ENCODE measurements at regions not wholly inside any gene's neighbourhood (a gene's known extent, or its start where the extent isn't known, plus 50 kb on each side); places are given as distances from the start of the nearest gene placed in this dataset.

GRCh38 chr16:22683730-22684573 is 130.0 kb upstream of the HS3ST2 start:
- TF ChIP-seq, protein P1, sequence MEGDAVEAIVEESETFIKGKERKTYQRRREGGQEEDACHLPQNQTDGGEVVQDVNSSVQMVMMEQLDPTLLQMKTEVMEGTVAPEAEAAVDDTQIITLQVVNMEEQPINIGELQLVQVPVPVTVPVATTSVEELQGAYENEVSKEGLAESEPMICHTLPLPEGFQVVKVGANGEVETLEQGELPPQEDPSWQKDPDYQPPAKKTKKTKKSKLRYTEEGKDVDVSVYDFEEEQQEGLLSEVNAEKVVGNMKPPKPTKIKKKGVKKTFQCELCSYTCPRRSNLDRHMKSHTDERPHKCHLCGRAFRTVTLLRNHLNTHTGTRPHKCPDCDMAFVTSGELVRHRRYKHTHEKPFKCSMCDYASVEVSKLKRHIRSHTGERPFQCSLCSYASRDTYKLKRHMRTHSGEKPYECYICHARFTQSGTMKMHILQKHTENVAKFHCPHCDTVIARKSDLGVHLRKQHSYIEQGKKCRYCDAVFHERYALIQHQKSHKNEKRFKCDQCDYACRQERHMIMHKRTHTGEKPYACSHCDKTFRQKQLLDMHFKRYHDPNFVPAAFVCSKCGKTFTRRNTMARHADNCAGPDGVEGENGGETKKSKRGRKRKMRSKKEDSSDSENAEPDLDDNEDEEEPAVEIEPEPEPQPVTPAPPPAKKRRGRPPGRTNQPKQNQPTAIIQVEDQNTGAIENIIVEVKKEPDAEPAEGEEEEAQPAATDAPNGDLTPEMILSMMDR (conservative IDR thresholded peaks at IDR 0.05; ENCODE audit: low read length), result no peak
- TF ChIP-seq EZH2phosphoT487 (IDR thresholded peaks at IDR 0.05; ENCODE audit: borderline replicate concordance), result no peak

All from Loucy (cell line).